Ascending aorta (tissue), 2 donors: ENCODE measurements at regions not wholly inside any gene's neighbourhood (a gene's known extent, or its start where the extent isn't known, plus 50 kb on each side); places are given as distances from the start of the nearest gene placed in this dataset.

ENCODE experiments used
- DNase-seq, 2 donors: peaks; one replicate each; pipeline ENCODE4 v3.0.0-alpha.2; 2019; ENCODE audit warnings: low spot score in 2 of 2
- H3K27ac ChIP-seq, 2 donors: fragments of 200-600 bp; sonication (generic); one replicate each; pipeline ENCODE4 v1.5.1; 2016 to 2017; ENCODE audit warnings: mild to moderate bottlenecking in 1 of 2
- H3K27me3 ChIP-seq: fragments of 200-600 bp; sonication (generic); one replicate; pipeline ENCODE4 v1.5.1; 2017
- H3K36me3 ChIP-seq, 2 donors: fragments of 200-600 bp; sonication (generic); one replicate each; pipeline ENCODE4 v1.5.1; 2016
- H3K4me1 ChIP-seq, 2 donors: fragments of 200-600 bp; sonication (generic); one replicate each; pipeline ENCODE4 v1.5.1; 2016 to 2017; ENCODE audit warnings: mild to moderate bottlenecking in 1 of 2
- H3K4me3 ChIP-seq, 2 donors: fragments of 200-600 bp; sonication (generic); one replicate each; pipeline ENCODE4 v1.5.1; 2016 to 2017; ENCODE audit warnings: mild to moderate bottlenecking in 1 of 2
- H3K9me3 ChIP-seq, 2 donors: fragments of 200-600 bp; sonication (generic); one replicate each; pipeline ENCODE4 v1.5.1; 2016
- CTCF ChIP-seq, 3 experiments: fragments of 200-600 bp in 2 of 3; fragments of 450-650 bp in 1 of 3; sonication (generic) in 2 of 3; IDR thresholded peaks; one replicate each; pipeline ENCODE4 v1.5.1; 2016 to 2019; ENCODE audit warnings: antibody characterized with exemption in 3 of 3, mild to moderate bottlenecking in 1 of 3, moderate library complexity in 1 of 3
- intact Hi-C: fragments of 100-400 bp; cut with DNase I; formaldehyde crosslinking; loops from one replicate; pipeline ENCODE4 v1.15.1; 2023

- H3K27ac ChIP-seq: no peak overlapping the region
- TF ChIP-seq CTCF (IDR thresholded peaks at IDR 0.05): no peak
- intact Hi-C loops: no loop called here
Observed at GRCh38 chr12:17264603-17265002, 658.6 kb upstream of the LMO3 start.

GRCh38 chr12:17239874-17240273, 633.9 kb upstream of the LMO3 start:
- Histone ChIP-seq H3K36me3 (no peaks in the 10 kb centered on the region), H3K27ac (no peak overlapping the region), H3K9me3 (peaks cover 0 to 4% of the 10 kb centered on the region in 2 donors), H3K4me3 (no peak overlapping the region), H3K4me1 (no peaks in the 10 kb centered on the region), H3K27me3 (no peaks in the 10 kb centered on the region)
- intact Hi-C loops: no loop called here
- no peak for DNase-seq
- no peak for TF ChIP-seq CTCF (IDR thresholded peaks at IDR 0.05)

More at GRCh38 chr12:17264603-17265002, 658.6 kb upstream of the LMO3 start:
- DNase-seq: no peak
- Histone ChIP-seq H3K9me3 (no peaks in the 10 kb centered on the region), H3K4me1 (no peaks in the 10 kb centered on the region), H3K4me3 (no peak overlapping the region), H3K27me3 (no peaks in the 10 kb centered on the region), H3K36me3 (no peaks in the 10 kb centered on the region)

GRCh38 chr12:17235996-17236395, 630.0 kb upstream of the LMO3 start:
- Histone ChIP-seq H3K27me3 (no peaks in the 10 kb centered on the region), H3K27ac (no peak overlapping the region), H3K4me3 (no peak overlapping the region), H3K9me3 (no peaks in the 10 kb centered on the region), H3K36me3 (no peaks in the 10 kb centered on the region), H3K4me1 (no peaks in the 10 kb centered on the region)
- intact Hi-C loops: no loop called here
- no peak for DNase-seq
- TF ChIP-seq CTCF (IDR thresholded peaks at IDR 0.05): no peak

- no peaks in the 10 kb centered on the region for H3K4me1 ChIP-seq
- H3K9me3 ChIP-seq: no peaks in the 10 kb centered on the region
- intact Hi-C loops: no loop called here
- no peaks in the 10 kb centered on the region for H3K27me3 ChIP-seq
- no peak for DNase-seq
- H3K27ac ChIP-seq: no peak overlapping the region
- no peaks in the 10 kb centered on the region for H3K36me3 ChIP-seq
- H3K4me3 ChIP-seq: no peak overlapping the region
- no peak for TF ChIP-seq CTCF (IDR thresholded peaks at IDR 0.05)
Observed at GRCh38 chr12:17215759-17216570, 610.0 kb upstream of the LMO3 start.

- H3K4me3 ChIP-seq: no peak overlapping the region
- no peaks in the 10 kb centered on the region for H3K27me3 ChIP-seq
- no peaks in the 10 kb centered on the region for H3K36me3 ChIP-seq
- TF ChIP-seq CTCF (IDR thresholded peaks at IDR 0.05): no peak
- no peaks in the 10 kb centered on the region for H3K4me1 ChIP-seq
- intact Hi-C loops: no loop called here
- H3K27ac ChIP-seq: no peak overlapping the region
- DNase-seq: no peak
- H3K9me3 ChIP-seq: no peaks in the 10 kb centered on the region
Observed at GRCh38 chr12:17214929-17215328, 609.0 kb upstream of the LMO3 start.
